HepG2 (cell line): ENCODE measurements at regions not wholly inside any gene's neighbourhood (a gene's known extent, or its start where the extent isn't known, plus 50 kb on each side); places are given as distances from the start of the nearest gene placed in this dataset.

Experiments
- CBFB ChIP-seq: sonication (generic); formaldehyde crosslinking; IDR thresholded peaks from 2 replicates; pipeline ENCODE4 v1.4.0; 2020; ENCODE audit warnings: missing genetic modification reagents
- CTCF ChIP-seq: sonication (generic); formaldehyde crosslinking; IDR thresholded peaks from 2 replicates; pipeline ENCODE4 v1.5.0; 2020; ENCODE audit warnings: mild to moderate bottlenecking, missing genetic modification reagents, moderate library complexity
- HDAC2 ChIP-seq: sonication (generic); formaldehyde crosslinking; IDR thresholded peaks from 2 replicates; pipeline ENCODE4 v1.4.0; 2020; ENCODE audit warnings: missing genetic modification reagents
- PAX8 ChIP-seq: sonication (generic); formaldehyde crosslinking; IDR thresholded peaks from 2 replicates; pipeline ENCODE4 v1.8.0; 2022; ENCODE audit warnings: mild to moderate bottlenecking, missing genetic modification reagents, borderline replicate concordance
- POLR2A ChIP-seq, 2 experiments: IDR thresholded peaks; 2 replicates each; pipeline ENCODE4 v1.6.1; 2011; ENCODE audit warnings: low read depth in 2 of 2, low read length in 2 of 2, mild to moderate bottlenecking in 1 of 2, moderate library complexity in 1 of 2; ENCODE audit not compliant: insufficient read depth in 1 of 2
- PRDM10 ChIP-seq: sonication (generic); formaldehyde crosslinking; IDR thresholded peaks from 2 replicates; pipeline ENCODE4 v1.4.0; 2020; ENCODE audit warnings: low read depth, missing genetic modification reagents
- SUZ12 ChIP-seq: fragments of 150-350 bp; IDR thresholded peaks from 2 replicates; pipeline ENCODE4 v1.6.1; 2014; ENCODE audit warnings: low read depth, low read length
- TSC22D2 ChIP-seq: sonication (generic); formaldehyde crosslinking; IDR thresholded peaks from 2 replicates; pipeline ENCODE4 v1.5.1; 2020; ENCODE audit warnings: missing genetic modification reagents, mild to moderate bottlenecking, borderline replicate concordance
- ZFP36 ChIP-seq: fragments of 150-350 bp; IDR thresholded peaks from 2 replicates; pipeline ENCODE4 v1.6.1; 2018; ENCODE audit warnings: borderline replicate concordance, low read length, low read depth; ENCODE audit not compliant: partially characterized antibody
- ZFX ChIP-seq: sonication (generic); formaldehyde crosslinking; IDR thresholded peaks from 2 replicates; pipeline ENCODE4 v1.4.0; 2020; ENCODE audit warnings: mild to moderate bottlenecking, low read depth, missing genetic modification reagents, moderate library complexity
- ZNF253 ChIP-seq: sonication (generic); formaldehyde crosslinking; IDR thresholded peaks from 2 replicates; pipeline ENCODE4 v1.8.0; 2022; ENCODE audit warnings: mild to moderate bottlenecking, missing genetic modification reagents, borderline replicate concordance
- ZNF274 ChIP-seq: sonication (generic); formaldehyde crosslinking; IDR thresholded peaks from 2 replicates; pipeline ENCODE4 v1.5.1; 2020; ENCODE audit warnings: mild to moderate bottlenecking, missing genetic modification reagents

- TF ChIP-seq ZNF274: no peak
- no peak for TF ChIP-seq POLR2A (IDR thresholded peaks at IDR 0.05; ENCODE audit: insufficient read depth in 1 of 2, low read depth in 2 of 2, low read length in 2 of 2)
- TF ChIP-seq PAX8 (CRISPR knock-in tag): no peak
- TF ChIP-seq PRDM10: no peak
- TF ChIP-seq TSC22D2 (CRISPR knock-in tag): no peak
- no peak for TF ChIP-seq HDAC2 (CRISPR knock-in tag)
- TF ChIP-seq ZFP36: no peak
- no peak for TF ChIP-seq CTCF (CRISPR knock-in tag)
- no peak for TF ChIP-seq ZFX (CRISPR knock-in tag)
- TF ChIP-seq ZNF253: no peak
- no peak for TF ChIP-seq SUZ12
- TF ChIP-seq CBFB: no peak
Measured at GRCh38 chr14:56505361-56505760, 74.2 kb upstream of the TMEM260 start.
